Endothelial cell of umbilical vein (primary cell): ENCODE measurements at regions not wholly inside any gene's neighbourhood (a gene's known extent, or its start where the extent isn't known, plus 50 kb on each side); places are given as distances from the start of the nearest gene placed in this dataset.

ENCODE experiments used
- BruUV-seq: library from RNA; stranded (reverse); fragments of 400-500 nt; replicated peaks from 2 replicates; lab custom pipeline; 2021; lab: Mats Ljungman, UMichigan
- CTCF ChIA-PET: fragments of 300-600, 350-600 bp; sonication (Branson Sonifier 250); formaldehyde crosslinking; loops from one replicate; lab custom pipeline; 2021; ENCODE audit warnings: antibody characterized with exemption, inconsistent platforms; lab: Charles Lee
- POLR2A ChIA-PET: fragments of 300-600, 350-600 bp; sonication (Branson Sonifier 250); formaldehyde crosslinking; loops from one replicate; lab custom pipeline; 2021; ENCODE audit warnings: antibody characterized with exemption, inconsistent platforms; lab: Charles Lee
- DNase-seq: peaks from one replicate; pipeline ENCODE4 v3.0.0-alpha.2; 2011; ENCODE audit warnings: low read depth, low spot score
- FAIRE-seq: peaks from 2 replicates; lab custom pipeline; 2011; peaks lifted over from hg19 to GRCh38; lab: Jason Lieb, UNC
- H2AFZ ChIP-seq: 2 replicates; pipeline ENCODE4 v1.6.0; 2012; ENCODE audit warnings: low read depth, low read length, control low read depth, inconsistent platforms
- H3K27ac ChIP-seq: 2 replicates; pipeline ENCODE4 v1.5.1; 2011; ENCODE audit warnings: low read depth, mild to moderate bottlenecking, control low read depth, low read length, moderate library complexity; ENCODE audit not compliant: insufficient read depth
- H3K27me3 ChIP-seq, 2 experiments: 2 replicates each; pipeline versions ENCODE4 v1.6.0 to v1.6.1; 2011; ENCODE audit warnings: low read length in 2 of 2, mixed read lengths in 1 of 2; ENCODE audit not compliant: control insufficient read depth in 2 of 2, insufficient read depth in 2 of 2
- H3K36me3 ChIP-seq, 2 experiments: 2 replicates in 1 of 2; 3 replicates in 1 of 2; pipeline ENCODE4 v1.5.1; 2011; ENCODE audit warnings: low read length in 2 of 2, mild to moderate bottlenecking in 1 of 2, moderate library complexity in 1 of 2; ENCODE audit not compliant: control insufficient read depth in 2 of 2, insufficient read depth in 2 of 2; ENCODE audit errors: extremely low read depth in 1 of 2
- H3K4me1 ChIP-seq: 3 replicates; pipeline ENCODE4 v1.5.1; 2011; ENCODE audit warnings: mild to moderate bottlenecking, low read length; ENCODE audit not compliant: control insufficient read depth, insufficient read depth; ENCODE audit errors: extremely low read depth
- H3K4me2 ChIP-seq: 2 replicates; pipeline ENCODE4 v1.6.1; 2011; ENCODE audit warnings: low read length, control low read depth, mixed read lengths; ENCODE audit not compliant: insufficient read depth
- H3K4me3 ChIP-seq, 3 experiments: fragments of 200-600 bp in 1 of 3; sonication (generic), shearing (Covaris generic) in 1 of 3; replicated peaks in 1 of 3; 2 replicates each; pipeline ENCODE4 v1.5.1; 2011 to 2016; ENCODE audit warnings: control low read depth in 3 of 3, low read length in 3 of 3, mild to moderate bottlenecking in 2 of 3, inconsistent platforms in 1 of 3, low read depth in 1 of 3, moderate library complexity in 1 of 3; ENCODE audit not compliant: insufficient read depth in 1 of 3
- H3K79me2 ChIP-seq: 2 replicates; pipeline ENCODE4 v1.6.0; 2012; ENCODE audit warnings: low read length, inconsistent platforms; ENCODE audit not compliant: control insufficient read depth, insufficient read depth
- H3K9ac ChIP-seq: replicated peaks from 2 replicates; pipeline ENCODE3; 2011; ENCODE audit warnings: low read length, control low read depth; ENCODE audit not compliant: insufficient read depth; ENCODE audit errors: extremely low read depth
- H3K9me1 ChIP-seq: replicated peaks from 3 replicates; pipeline ENCODE4 v1.6.0; 2011; ENCODE audit warnings: mild to moderate bottlenecking, low read length; ENCODE audit not compliant: control insufficient read depth, insufficient read depth; ENCODE audit errors: extremely low read depth
- H3K9me3 ChIP-seq: replicated peaks from 2 replicates; pipeline ENCODE4 v1.5.1; 2012; ENCODE audit warnings: low read length, inconsistent platforms; ENCODE audit not compliant: control insufficient read depth, insufficient read depth
- H4K20me1 ChIP-seq: replicated peaks from 2 replicates; pipeline ENCODE3; 2011; ENCODE audit warnings: mild to moderate bottlenecking, low read length; ENCODE audit not compliant: control insufficient read depth, insufficient read depth; ENCODE audit errors: extremely low read depth
- CTCF ChIP-seq, 2 donors: IDR thresholded peaks; 1 replicate in 1 of 2; 2 replicates in 1 of 2; pipeline ENCODE4 v1.5.1; 2011; ENCODE audit warnings: low read length in 2 of 2, mild to moderate bottlenecking in 2 of 2, moderate library complexity in 2 of 2, control low read depth in 1 of 2, inconsistent platforms in 1 of 2, low read depth in 1 of 2; ENCODE audit not compliant: insufficient read depth in 1 of 2; ENCODE audit errors: extremely low read depth in 1 of 2
- EZH2 ChIP-seq: IDR thresholded peaks from 2 replicates; pipeline ENCODE4 v1.6.1; 2012; ENCODE audit warnings: borderline replicate concordance, low read depth, mild to moderate bottlenecking, moderate library complexity, low read length, inconsistent platforms; ENCODE audit not compliant: severe bottlenecking
- FOS ChIP-seq: IDR thresholded peaks from 2 replicates; pipeline ENCODE4 v1.6.1; 2011; ENCODE audit warnings: mild to moderate bottlenecking, low read length, moderate library complexity, borderline replicate concordance; ENCODE audit not compliant: insufficient read depth
- GATA2 ChIP-seq: IDR thresholded peaks from 2 replicates; pipeline ENCODE4 v1.7.0; 2011; ENCODE audit warnings: low read depth, mild to moderate bottlenecking, moderate library complexity, mixed read lengths, low read length; ENCODE audit not compliant: insufficient read length, insufficient read depth
- JUN ChIP-seq: IDR thresholded peaks from 2 replicates; pipeline ENCODE4 v1.6.1; 2011; ENCODE audit warnings: borderline replicate concordance, low read depth; ENCODE audit not compliant: insufficient read length, insufficient read depth
- MAX ChIP-seq: IDR thresholded peaks from 2 replicates; pipeline ENCODE4 v1.6.1; 2011; ENCODE audit not compliant: insufficient read depth, insufficient read length
- MYC ChIP-seq: IDR thresholded peaks from one replicate; pipeline ENCODE4 v1.6.1; 2011; ENCODE audit warnings: mild to moderate bottlenecking, low read depth, low read length
- POLR2A ChIP-seq: IDR thresholded peaks from 2 replicates; pipeline ENCODE4 v1.6.1; 2012; ENCODE audit warnings: low read depth, mild to moderate bottlenecking, control low read depth, low read length
- POLR2AphosphoS5 ChIP-seq: IDR thresholded peaks from 2 replicates; pipeline ENCODE4 v1.6.1; 2012; ENCODE audit warnings: low read depth, mild to moderate bottlenecking, control low read depth, low read length, moderate library complexity; ENCODE audit not compliant: insufficient read depth
- dilution Hi-C: fragments of 300-500 bp; cut with MboI; formaldehyde crosslinking; loops from one replicate; pipeline ENCODE4 v1.15.0; 2019; ENCODE audit warnings: low sequenced_read_pairs; ENCODE audit not compliant: extremely low pct_ligation_motif_present
- intact Hi-C: fragments of 100-400 bp; cut with micrococcal nuclease; formaldehyde crosslinking; loops from one replicate; pipeline ENCODE4 v1.10.0; 2022

GRCh38 chr3:62986061-62986460 is 110.8 kb upstream of the CADPS start:
- ChIA-PET POLR2A (no interaction called here), CTCF (no interaction called here)
- no peak for TF ChIP-seq MYC
- no peak for TF ChIP-seq POLR2A
- no peak for TF ChIP-seq CTCF (IDR thresholded peaks at IDR 0.05; ENCODE audit: extremely low read depth in 1 of 2, insufficient read depth in 1 of 2, low read depth in 1 of 2, low read length in 2 of 2)
- TF ChIP-seq GATA2 = no peak
- TF ChIP-seq POLR2AphosphoS5 = no peak
- no peak for TF ChIP-seq JUN
- TF ChIP-seq MAX = no peak
- Histone ChIP-seq H3K9me3 (no peaks in the 10 kb centered on the region), H3K27ac (no peak overlapping the region), H3K9ac (no peak overlapping the region), H3K79me2 (no peaks in the 10 kb centered on the region), H3K27me3 (no peaks in the 10 kb centered on the region), H3K36me3 (no peaks in the 10 kb centered on the region), H4K20me1 (no peaks in the 10 kb centered on the region), H3K4me3 (no peak overlapping the region), H3K9me1 (no peaks in the 10 kb centered on the region), H3K4me2 (no peak overlapping the region), H3K4me1 (no peaks in the 10 kb centered on the region), H2AFZ (no peak overlapping the region)
- BruUV-seq = no TSS peak
- DNase-seq (no peak), FAIRE-seq (no peak)
- intact Hi-C loops (no loop called here), dilution Hi-C loops (no loop called here)

GRCh38 chr3:62987721-62988120 is 112.5 kb upstream of the CADPS start:
- Histone ChIP-seq H3K9me3 (no peaks in the 10 kb centered on the region), H3K27me3 (no peaks in the 10 kb centered on the region), H4K20me1 (no peaks in the 10 kb centered on the region), H2AFZ (no peak overlapping the region), H3K4me2 (no peak overlapping the region), H3K4me3 (no peak overlapping the region), H3K27ac (no peak overlapping the region), H3K4me1 (no peaks in the 10 kb centered on the region), H3K9me1 (no peaks in the 10 kb centered on the region), H3K79me2 (no peaks in the 10 kb centered on the region), H3K9ac (no peak overlapping the region), H3K36me3 (no peaks in the 10 kb centered on the region)
- DNase-seq (no peak), FAIRE-seq (no peak)
- dilution Hi-C loops (no loop called here), intact Hi-C loops (no loop called here)
- ChIA-PET POLR2A (no interaction called here), CTCF (no interaction called here)
- BruUV-seq = no TSS peak
- TF ChIP-seq POLR2AphosphoS5 (no peak), MYC (no peak), CTCF (IDR thresholded peaks at IDR 0.05; ENCODE audit: extremely low read depth in 1 of 2, insufficient read depth in 1 of 2, low read depth in 1 of 2, low read length in 2 of 2) (no peak), GATA2 (no peak), EZH2 (no peak), MAX (no peak), JUN (no peak), POLR2A (no peak), FOS (no peak)
